AG10803 (cell line): ENCODE measurements at regions not wholly inside any gene's neighbourhood (a gene's known extent, or its start where the extent isn't known, plus 50 kb on each side); places are given as distances from the start of the nearest gene placed in this dataset.
A peak's percentile ranks its signal among the peaks of the same experiment; 100 is the strongest.
"Not testable (repeated sequence)": the region's sequence is repeated elsewhere in the genome, so short reads cannot be mapped to it uniquely, and the experiment has no call there.

Source experiments
- DNase-seq: peaks from one replicate; pipeline ENCODE4 v3.0.0; 2010; ENCODE audit warnings: low read depth
- H3K4me3 ChIP-seq: 2 replicates; pipeline ENCODE4 v1.5.1; 2011; ENCODE audit warnings: mild to moderate bottlenecking, low read length, control low read depth
- CTCF ChIP-seq: conservative IDR thresholded peaks from 2 replicates; pipeline ENCODE4 v1.5.1; 2011; ENCODE audit warnings: mild to moderate bottlenecking, low read length, control low read depth, inconsistent platforms

- TF ChIP-seq CTCF = no peak
- no peak for DNase-seq
- H3K4me3 ChIP-seq = no peak overlapping the region
Measured at GRCh38 chr4:13994016-13994415, 366.5 kb upstream of the BOD1L1 start.

- no peak for TF ChIP-seq CTCF
- no peak overlapping the region for H3K4me3 ChIP-seq
- DNase-seq = no peak
Measured at GRCh38 chr4:13998850-13999445, 371.4 kb upstream of the BOD1L1 start.

GRCh38 chr4:14000091-14000814, 372.7 kb upstream of the BOD1L1 start:
- H3K4me3 ChIP-seq = no peak overlapping the region
- no peak for DNase-seq
- TF ChIP-seq CTCF = no peak

- not testable (repeated sequence) for DNase-seq, H3K4me3 ChIP-seq
Measured at GRCh38 chr4:14002331-14002730, 374.8 kb upstream of the BOD1L1 start.

GRCh38 chr4:14008494-14008893, 381.0 kb upstream of the BOD1L1 start:
- DNase-seq = no peak
- H3K4me3 ChIP-seq = no peak overlapping the region
- TF ChIP-seq CTCF = no peak

GRCh38 chr4:14018191-14018853, 390.8 kb upstream of the BOD1L1 start:
- no peak for TF ChIP-seq CTCF
- no peak for DNase-seq
- no peak overlapping the region for H3K4me3 ChIP-seq

GRCh38 chr4:14022456-14022855, 394.9 kb upstream of the BOD1L1 start:
- DNase-seq = peak; percentile 33
- TF ChIP-seq CTCF = no peak

More at GRCh38 chr4:14022456-14022855, 394.9 kb upstream of the BOD1L1 start:
- no peak overlapping the region for H3K4me3 ChIP-seq
